GM18505 (cell line): ENCODE measurements at regions not wholly inside any gene's neighbourhood (a gene's known extent, or its start where the extent isn't known, plus 50 kb on each side); places are given as distances from the start of the nearest gene placed in this dataset.

Experiments
- ATAC-seq: cut with Tn5 transposase; IDR thresholded peaks from one replicate; pipeline ENCODE4 v1.9.1; 2021; ENCODE audit not compliant: unreplicated experiment
- POLR2A ChIP-seq: IDR thresholded peaks from 4 replicates; pipeline ENCODE4 v1.6.1; 2011; ENCODE audit warnings: borderline replicate concordance; ENCODE audit not compliant: insufficient read depth, insufficient read length; ENCODE audit errors: extremely low read depth

DNA sequence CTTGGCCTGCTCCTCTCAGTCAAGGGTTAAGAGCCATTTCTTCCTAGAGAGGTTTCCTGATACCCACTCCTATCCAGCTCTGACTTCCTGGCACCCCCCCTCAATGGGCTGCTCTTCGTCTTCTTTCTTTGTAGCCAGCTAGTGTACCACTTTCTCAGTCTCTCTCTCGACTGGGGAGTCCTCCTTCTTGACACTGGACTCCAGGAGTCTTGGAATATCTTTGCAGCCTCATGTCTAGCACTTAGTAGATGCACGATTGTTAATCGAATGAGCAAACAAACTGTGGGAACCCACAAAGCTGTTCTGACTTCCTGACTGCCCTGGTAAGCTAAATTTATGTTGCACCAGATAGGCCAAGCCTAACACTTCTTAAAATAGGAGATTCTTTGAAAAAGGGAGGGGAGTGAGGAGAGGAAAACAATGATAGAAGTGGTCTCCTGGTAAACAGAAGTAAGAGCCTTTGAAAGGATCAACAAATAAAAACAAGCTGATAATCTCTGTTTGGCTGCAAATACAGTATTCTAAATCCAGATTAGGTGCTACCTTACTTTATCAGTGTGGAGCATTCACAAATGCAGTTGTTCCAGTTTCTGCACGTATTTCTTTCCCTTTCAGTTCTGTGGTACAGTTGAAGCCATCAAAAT, 160.1 kb upstream of the CITED2 start:
- peak; percentile 43 for ATAC-seq
- no peak for TF ChIP-seq POLR2A

DNA sequence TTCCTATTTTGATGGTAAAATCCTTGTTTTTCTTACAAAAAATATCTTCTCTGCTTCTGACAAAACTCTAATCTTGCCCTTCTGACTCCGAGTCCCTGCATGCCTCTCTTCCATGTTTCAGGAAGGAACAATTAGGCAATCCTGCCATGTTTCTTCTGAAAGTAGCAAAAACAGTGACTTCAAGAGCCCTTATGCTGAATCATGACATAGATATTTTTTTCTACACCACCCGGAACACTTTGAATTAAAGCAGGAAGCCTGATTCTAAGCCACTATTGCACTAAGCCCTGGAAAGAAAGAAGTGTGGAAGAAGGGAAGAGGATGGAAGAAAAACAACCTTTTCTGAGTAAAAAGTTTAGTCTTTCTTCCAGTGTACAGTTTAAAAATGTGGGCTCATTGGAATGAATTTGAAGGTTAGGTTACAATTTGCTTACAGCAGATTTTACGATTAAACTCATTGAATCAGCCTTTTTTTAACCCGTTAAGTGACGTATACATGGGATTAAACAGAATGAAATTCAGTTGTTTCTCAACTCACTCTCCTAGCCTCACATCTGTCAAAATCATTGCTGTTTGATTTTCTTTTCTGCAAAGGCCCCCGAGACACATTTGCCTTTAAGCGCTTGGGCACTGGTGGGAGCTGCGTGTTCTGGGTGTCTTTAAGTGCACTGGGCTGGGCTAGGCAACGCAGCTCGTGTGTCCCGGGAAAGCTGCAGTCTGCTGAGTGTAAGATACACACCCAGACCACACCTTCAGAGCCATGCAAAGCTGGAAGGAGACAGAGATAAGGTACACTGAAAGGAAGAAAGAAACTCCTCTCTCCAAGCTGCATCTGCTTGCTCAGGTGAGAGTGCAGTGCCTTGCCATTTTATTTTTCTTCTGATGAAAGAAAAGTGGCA, 159.4 kb upstream of the CITED2 start:
- ATAC-seq = no peak
- TF ChIP-seq POLR2A = no peak

DNA sequence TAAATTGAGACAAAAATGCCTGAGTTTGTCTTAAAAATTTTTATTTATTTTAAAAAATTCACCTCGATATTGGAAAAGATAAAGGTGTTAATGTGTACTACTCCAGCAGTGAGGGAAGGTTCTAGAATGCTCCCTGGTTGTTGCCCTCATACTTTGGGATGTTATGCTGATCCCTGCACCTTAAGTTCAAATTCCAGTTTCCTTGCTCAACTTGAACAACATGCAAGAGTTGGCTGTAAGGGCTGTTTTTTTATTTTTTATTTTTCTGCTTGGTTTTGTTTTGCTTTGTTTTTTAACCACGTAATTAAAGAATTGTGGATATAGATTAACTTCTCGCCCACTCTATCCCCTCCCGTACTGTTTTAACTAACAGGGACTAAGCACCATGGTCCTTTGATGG, 158.7 kb upstream of the CITED2 start:
- TF ChIP-seq POLR2A = no peak
- ATAC-seq = no peak

DNA sequence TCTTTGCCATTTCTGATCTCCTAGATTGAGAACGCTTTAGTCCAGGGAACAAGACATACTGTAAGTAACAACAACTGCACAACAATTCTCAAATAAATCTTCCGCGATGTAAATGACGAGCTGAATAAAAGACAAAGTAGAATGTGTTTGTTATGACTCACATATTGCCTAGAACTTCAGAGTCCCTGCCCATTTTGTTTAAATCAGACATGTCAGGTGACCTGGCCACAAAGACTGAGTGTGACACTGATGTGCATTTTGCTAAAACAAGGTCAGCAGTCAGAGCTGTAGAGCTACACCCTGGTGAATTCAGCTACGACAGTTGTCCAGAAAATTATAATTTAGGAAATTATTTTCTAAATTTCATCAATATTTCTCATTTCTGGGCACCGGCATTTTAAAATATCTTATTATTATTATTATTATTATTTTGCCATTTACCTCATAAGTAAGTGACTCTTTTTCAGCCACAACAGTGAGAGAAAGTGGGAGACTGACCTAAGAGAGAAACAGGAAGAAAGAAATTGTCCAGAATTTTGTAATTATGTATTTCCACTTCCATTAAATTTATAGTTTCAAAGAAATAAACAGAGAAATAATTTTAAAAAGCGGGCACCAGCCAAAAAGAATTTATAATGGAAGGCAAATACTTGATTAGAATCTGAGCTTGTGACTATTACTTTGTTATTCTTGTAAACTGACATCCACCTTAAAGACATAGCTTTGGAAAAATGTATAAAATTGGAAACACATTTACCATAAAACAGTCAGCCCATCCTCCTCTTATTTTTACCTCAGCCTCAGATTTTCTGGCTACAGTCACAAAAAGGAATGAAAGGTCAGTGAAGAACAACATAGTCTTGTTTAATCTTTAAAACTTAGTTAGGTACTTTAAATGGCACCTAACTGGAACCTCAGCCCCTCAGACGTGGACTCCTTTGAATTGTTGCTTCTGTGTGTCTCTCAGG, 157.0 kb upstream of the CITED2 start:
- ATAC-seq = no peak
- TF ChIP-seq POLR2A = no peak

DNA sequence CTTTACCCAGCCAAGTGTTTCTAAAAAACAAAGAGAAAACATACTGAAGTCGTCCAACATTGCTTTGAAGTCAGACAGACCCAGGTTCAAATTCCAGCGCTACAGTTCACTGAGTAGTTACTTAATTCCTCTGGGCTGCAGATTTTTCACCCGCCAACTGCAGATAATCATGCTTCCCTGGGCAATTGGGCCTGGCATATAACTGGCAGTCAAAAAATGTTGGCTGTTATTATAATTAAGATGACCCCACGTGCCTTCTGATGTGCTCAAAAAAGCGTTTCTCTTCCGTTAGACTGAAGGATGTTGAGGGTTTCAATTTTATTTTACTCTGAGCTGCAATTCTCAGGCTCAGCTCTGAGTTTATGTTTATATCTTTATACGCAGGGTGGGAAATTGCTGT, 156.1 kb upstream of the CITED2 start:
- no peak for ATAC-seq
- TF ChIP-seq POLR2A = no peak

DNA sequence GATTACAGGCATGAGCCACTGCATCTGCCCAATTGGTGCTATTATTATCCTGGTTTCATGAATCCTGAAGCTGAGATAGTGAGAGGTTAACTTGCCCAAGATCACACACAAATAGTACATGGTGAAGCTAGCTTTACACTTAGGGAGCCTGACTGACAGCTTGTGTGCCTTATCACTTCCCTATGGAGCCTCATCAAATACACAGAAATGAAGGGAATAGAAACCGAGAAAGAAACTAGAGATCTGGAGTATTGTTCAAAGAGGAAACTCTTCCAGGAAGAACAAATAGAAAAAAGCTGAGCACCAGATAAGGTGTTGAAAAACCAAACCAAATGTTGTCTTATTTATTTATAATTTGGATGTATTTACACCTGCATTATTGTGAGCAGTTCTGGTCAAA, 155.0 kb upstream of the CITED2 start:
- ATAC-seq = no peak
- TF ChIP-seq POLR2A = no peak

DNA sequence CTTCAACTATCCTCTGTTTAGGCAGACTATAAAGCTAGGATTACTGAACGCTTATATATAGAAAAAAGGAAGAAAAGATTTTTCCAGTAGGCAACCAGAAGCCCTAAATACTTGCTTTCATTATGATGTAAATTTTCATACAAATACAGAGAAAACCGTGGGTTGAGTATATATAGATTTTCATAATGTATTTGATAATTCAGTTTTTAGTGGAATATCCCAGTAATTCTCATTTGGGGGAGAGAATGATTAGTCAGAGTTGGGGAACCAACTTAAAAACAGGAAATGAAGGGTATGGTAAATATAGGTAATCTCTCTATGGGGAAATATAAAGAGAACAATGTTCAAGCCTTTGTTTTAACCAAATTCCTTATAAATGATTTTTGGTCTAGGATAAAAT, 154.0 kb upstream of the CITED2 start:
- no peak for TF ChIP-seq POLR2A
- ATAC-seq = no peak

DNA sequence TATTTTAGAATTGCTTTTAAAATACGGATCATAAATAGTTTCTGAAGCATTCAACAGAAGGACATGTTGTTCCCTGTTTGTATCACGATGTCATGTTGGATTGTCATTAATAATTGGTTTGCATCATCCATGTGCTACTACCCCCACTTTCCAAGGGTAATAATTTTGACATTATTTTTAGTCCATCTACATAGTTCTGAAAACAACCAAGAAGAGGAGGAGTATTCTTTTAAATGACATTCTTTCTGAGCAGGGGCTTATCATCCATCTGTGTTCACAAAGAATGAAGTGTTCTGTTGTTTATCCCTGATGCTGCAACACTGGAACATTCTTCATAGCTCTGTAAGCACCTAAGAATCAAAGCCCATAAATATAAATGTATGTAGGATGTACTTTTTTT, 151.0 kb upstream of the CITED2 start:
- no peak for TF ChIP-seq POLR2A
- no peak for ATAC-seq

DNA sequence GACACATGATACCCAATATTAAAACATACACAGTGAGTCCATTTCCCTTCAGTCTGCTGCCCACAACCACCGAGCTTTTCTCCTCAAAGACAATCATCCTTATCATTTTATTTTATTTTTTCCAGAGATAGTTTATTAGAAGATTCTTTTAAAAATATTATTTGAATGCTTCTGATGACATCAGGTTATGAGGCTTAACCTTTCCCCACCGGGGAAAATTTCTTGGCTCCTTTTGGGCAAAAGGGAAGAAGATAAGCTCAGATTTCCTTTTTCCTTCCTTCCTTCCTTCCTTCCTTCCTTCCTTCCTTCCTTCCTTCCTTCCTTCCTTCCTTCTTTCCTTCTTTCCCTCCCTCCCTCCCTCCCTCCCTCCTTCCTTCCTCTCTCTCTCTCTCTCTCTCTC, 149.5 kb upstream of the CITED2 start:
- ATAC-seq = no peak
- TF ChIP-seq POLR2A = no peak

DNA sequence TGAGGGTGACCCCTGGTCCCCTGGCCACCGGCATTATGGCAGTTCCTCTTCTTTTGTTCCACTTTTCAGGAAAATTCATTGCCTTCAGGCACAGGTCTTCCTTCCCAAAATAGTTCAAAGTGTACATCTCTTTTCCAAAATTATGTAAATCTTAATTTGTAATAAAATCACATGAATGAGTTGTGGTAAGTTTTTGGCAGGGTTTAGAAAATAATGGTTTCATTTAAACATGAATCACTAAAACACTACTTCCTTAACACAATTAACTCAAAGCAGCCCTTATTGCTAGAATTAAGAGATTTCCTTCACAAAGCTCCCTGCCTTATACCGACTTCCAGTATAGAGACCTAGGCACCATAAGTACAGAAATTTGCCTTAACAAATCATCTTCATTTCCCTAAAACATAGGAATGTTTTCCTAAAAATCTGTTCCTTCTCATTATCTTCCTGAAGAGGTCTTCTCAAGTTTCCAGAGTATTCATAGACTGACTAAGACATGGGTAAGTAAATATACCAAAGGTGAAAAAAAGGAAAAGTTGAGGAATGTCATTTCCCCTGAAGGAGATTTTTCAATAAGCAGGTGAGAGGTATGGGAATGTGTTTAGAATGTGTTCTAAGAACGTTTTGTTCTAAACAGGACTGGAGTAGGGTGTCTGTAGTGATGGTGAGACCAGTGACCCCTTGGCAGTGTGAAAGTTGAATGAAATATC, 148.2 kb upstream of the CITED2 start:
- TF ChIP-seq POLR2A = no peak
- ATAC-seq = no peak

DNA sequence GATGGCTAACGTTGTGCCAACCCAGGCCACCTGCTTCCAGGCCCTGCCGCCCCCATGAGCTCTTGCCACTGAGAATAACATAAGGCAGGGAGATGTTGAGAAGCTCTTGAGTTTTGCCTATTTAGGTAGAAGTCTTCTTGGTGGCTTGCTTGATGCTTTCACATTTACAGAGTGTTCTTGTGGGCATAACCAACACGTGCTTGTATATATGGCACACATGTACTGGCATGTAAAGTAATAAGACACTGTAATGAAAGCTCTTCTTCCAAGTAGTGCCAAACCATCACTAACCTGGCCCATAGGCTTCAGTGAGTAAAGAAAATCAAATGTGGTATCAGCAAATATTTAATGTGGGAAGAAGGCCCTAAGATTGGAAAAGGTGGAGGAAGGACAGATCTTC, 146.9 kb upstream of the CITED2 start:
- TF ChIP-seq POLR2A = no peak
- no peak for ATAC-seq

DNA sequence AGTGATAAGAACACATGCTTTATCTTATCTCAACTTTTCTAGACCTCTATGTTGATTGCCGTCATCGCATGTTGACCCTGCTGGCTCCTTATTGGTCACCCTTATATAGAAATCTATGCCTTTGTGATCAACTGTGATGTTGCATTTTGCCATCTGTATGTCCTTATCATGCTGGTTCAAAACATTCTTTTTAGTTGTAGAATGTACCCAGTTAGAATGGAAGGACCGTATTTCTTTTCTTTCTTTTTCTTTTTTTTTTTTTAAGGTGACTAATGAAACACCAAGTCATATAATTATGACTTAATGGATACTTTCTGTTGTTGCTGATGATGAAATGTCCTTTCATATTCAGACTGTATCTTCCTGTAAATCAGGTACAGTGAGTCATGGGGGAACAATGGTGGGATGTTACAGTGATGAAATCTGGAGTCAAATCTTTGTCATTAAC, 145.9 kb upstream of the CITED2 start:
- TF ChIP-seq POLR2A = no peak
- no peak for ATAC-seq
